HG03025 (cell line): ENCODE measurements at regions not wholly inside any gene's neighbourhood (a gene's known extent, or its start where the extent isn't known, plus 50 kb on each side); places are given as distances from the start of the nearest gene placed in this dataset.

Experiments
- ATAC-seq: cut with Tn5 transposase; IDR thresholded peaks from one replicate; pipeline ENCODE4 v1.9.1; 2021; ENCODE audit warnings: mild to moderate bottlenecking, moderate library complexity; ENCODE audit not compliant: unreplicated experiment, low FRiP score

DNA sequence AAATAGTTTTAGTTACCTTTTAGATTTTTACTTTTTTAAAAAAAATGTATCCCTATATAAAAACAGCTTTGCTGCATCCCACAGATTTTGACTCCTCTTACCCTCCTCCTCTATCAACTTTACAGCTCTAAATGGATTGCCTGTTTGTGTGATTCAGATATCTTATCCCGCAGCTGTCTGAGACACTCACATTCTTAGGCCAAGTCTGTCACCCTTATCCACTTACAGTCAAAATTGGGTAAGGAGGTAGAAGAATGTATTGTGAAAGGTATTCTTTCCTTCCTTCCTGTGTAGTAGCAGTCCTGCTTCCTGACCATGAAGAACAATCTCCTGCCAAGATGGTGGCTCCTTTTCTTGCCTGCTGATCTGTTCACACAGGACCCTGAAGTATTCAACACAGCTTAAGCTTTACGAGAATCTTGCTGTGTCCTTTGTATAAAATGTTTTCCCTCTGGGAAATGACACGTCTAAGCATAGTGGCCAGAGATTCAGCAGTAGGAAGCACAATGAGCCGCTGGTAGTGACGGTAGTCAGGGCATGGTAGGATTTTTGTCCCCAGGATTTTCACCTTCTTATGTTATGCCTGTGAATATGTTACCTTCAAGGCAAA, 67.7 kb upstream of the ST8SIA4 start:
- ATAC-seq = no peak

DNA sequence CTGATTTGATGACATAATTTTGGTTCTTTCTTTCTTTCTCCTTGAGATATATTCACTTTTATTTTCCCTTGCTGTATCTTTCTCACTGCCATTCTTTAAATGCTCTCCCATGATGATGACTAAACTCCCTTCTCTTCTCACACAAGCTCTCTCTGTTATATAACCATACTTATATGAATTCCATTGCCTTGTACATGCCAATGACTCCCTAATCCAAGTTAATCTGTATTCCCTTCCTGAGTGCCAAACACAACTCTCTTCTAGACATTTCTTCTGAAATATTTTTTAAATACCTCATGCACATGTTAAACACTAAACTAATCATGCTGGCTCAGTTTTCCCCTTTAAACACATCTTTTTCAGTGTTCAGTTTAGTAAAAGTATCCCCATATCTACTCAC, 62.2 kb upstream of the ST8SIA4 start:
- no peak for ATAC-seq
